GM12878 (cell line): ENCODE measurements at regions not wholly inside any gene's neighbourhood (a gene's known extent, or its start where the extent isn't known, plus 50 kb on each side); places are given as distances from the start of the nearest gene placed in this dataset.

Source experiments
- ATAC-seq: fragments of 200-7000 bp; cut with Tn5 transposase; 3 replicates; pipeline ENCODE4 v1.9.1; 2020; ENCODE audit warnings: mild to moderate bottlenecking, moderate library complexity
- BruUV-seq: library from RNA; stranded (reverse); fragments of 400-500 nt; replicated peaks from 2 replicates; lab custom pipeline; 2021; lab: Mats Ljungman, UMichigan
- CTCF ChIA-PET: fragments of 300-600 bp; sonication (Branson Sonifier 250); formaldehyde crosslinking; extraction: SDS; loops from one replicate; lab custom pipeline; 2021; ENCODE audit warnings: inconsistent platforms; lab: Yijun Ruan, JAX
- POLR2A ChIA-PET: fragments of 350-600 bp; formaldehyde crosslinking; extraction: SDS; loops from one replicate; lab custom pipeline; 2021; ENCODE audit warnings: inconsistent platforms; lab: Charles Lee
- RAD21 ChIA-PET: fragments of 300-600 bp; sonication (Branson Sonifier 250); formaldehyde crosslinking; loops from one replicate; lab custom pipeline; 2023; ENCODE audit warnings: antibody characterized with exemption; ENCODE audit not compliant: unreplicated experiment; lab: Charles Lee
- SMC1A ChIA-PET: fragments of 300-600 bp; sonication (Branson Sonifier 250); formaldehyde crosslinking; loops from one replicate; lab custom pipeline; 2023; ENCODE audit not compliant: unreplicated experiment, uncharacterized antibody; lab: Charles Lee
- DNase-seq: peaks from one replicate; pipeline ENCODE4 v3.0.0-alpha.2; 2011; ENCODE audit warnings: low read depth, low spot score
- FAIRE-seq: peaks from 3 replicates; lab custom pipeline; 2011; peaks lifted over from hg19 to GRCh38; lab: Jason Lieb, UNC
- H2AFZ ChIP-seq: 2 replicates; pipeline ENCODE4 v1.6.0; 2011; ENCODE audit warnings: low read depth, low read length, control low read depth; ENCODE audit not compliant: control insufficient read depth
- H3K27ac ChIP-seq: 2 replicates; pipeline ENCODE4 v1.5.1; 2011; ENCODE audit warnings: control low read depth; ENCODE audit not compliant: control insufficient read depth, insufficient read depth
- H3K27me3 ChIP-seq, 2 experiments: replicated peaks in 1 of 2; 2 replicates each; pipeline versions ENCODE4 v1.6.0 to v1.6.1; 2011; ENCODE audit warnings: low read length in 1 of 2; ENCODE audit not compliant: control insufficient read depth in 2 of 2, insufficient read depth in 2 of 2
- H3K36me3 ChIP-seq, 2 experiments: 2 replicates each; pipeline ENCODE4 v1.5.1; 2011; ENCODE audit warnings: low read length in 1 of 2; ENCODE audit not compliant: control insufficient read depth in 2 of 2, insufficient read depth in 2 of 2
- H3K4me1 ChIP-seq: 2 replicates; pipeline ENCODE4 v1.6.1; 2011; ENCODE audit warnings: mild to moderate bottlenecking, low read length, moderate library complexity, mixed read lengths; ENCODE audit not compliant: control insufficient read depth, insufficient read depth
- H3K4me2 ChIP-seq: 2 replicates; pipeline ENCODE4 v1.6.0; 2011; ENCODE audit warnings: control low read depth; ENCODE audit not compliant: control insufficient read depth, insufficient read depth
- H3K4me3 ChIP-seq: fragments of 200-600 bp; sonication (generic); 2 replicates; pipeline ENCODE4 v1.5.1; 2016
- H3K79me2 ChIP-seq: 2 replicates; pipeline ENCODE4 v1.6.0; 2011; ENCODE audit warnings: low read length; ENCODE audit not compliant: control insufficient read depth, insufficient read depth
- H3K9ac ChIP-seq: 2 replicates; pipeline ENCODE4 v1.8.0; 2011; ENCODE audit warnings: low read length, control low read depth, mixed read lengths; ENCODE audit not compliant: control insufficient read depth, insufficient read depth
- H3K9me3 ChIP-seq: replicated peaks from 3 replicates; pipeline ENCODE4 v1.5.1; 2011; ENCODE audit warnings: mild to moderate bottlenecking, low read length; ENCODE audit not compliant: control insufficient read depth, insufficient read depth
- H4K20me1 ChIP-seq: 2 replicates; pipeline ENCODE4 v1.6.0; 2011; ENCODE audit not compliant: control insufficient read depth, insufficient read depth
- CBX5 ChIP-seq: sonication (generic); IDR thresholded peaks from 2 replicates; pipeline ENCODE4 v1.6.1; 2016; ENCODE audit warnings: low read depth, moderate library complexity, mild to moderate bottlenecking, inconsistent platforms
- CHD2 ChIP-seq: IDR thresholded peaks from 2 replicates; pipeline ENCODE4 v1.6.1; 2011; ENCODE audit warnings: low read depth, low read length, improper control_type of control experiment, borderline replicate concordance
- E2F4 ChIP-seq: IDR thresholded peaks from 2 replicates; pipeline ENCODE4 v1.6.1; 2012; ENCODE audit warnings: low read depth, low read length, improper control_type of control experiment
- HDAC6 ChIP-seq: fragments of 200-600 bp; sonication (generic); IDR thresholded peaks from one replicate; pipeline ENCODE4 v1.8.0; 2017; ENCODE audit warnings: antibody characterized with exemption; ENCODE audit not compliant: unreplicated experiment
- IRF4 ChIP-seq: IDR thresholded peaks from 2 replicates; pipeline ENCODE4 v1.6.1; 2011; ENCODE audit warnings: low read depth, low read length
- KAT2A ChIP-seq: conservative IDR thresholded peaks from 2 replicates; pipeline ENCODE4 v1.6.1; 2011; ENCODE audit warnings: low read depth, low read length; ENCODE audit not compliant: control insufficient read depth
- POLR2AphosphoS5 ChIP-seq: IDR thresholded peaks from 2 replicates; pipeline ENCODE4 v1.6.1; 2011; ENCODE audit warnings: mild to moderate bottlenecking, low read length, inconsistent platforms
- SRF ChIP-seq, 2 experiments: IDR thresholded peaks; 2 replicates each; pipeline ENCODE4 v1.6.1; 2011; ENCODE audit warnings: low read depth in 2 of 2, low read length in 2 of 2, mild to moderate bottlenecking in 1 of 2, moderate library complexity in 1 of 2
- TCF12 ChIP-seq: IDR thresholded peaks from 2 replicates; pipeline ENCODE4 v1.6.1; 2011; ENCODE audit warnings: low read depth, mild to moderate bottlenecking, low read length
- WGBS: methylation state at CpG from one replicate; pipeline ENCODE4 v1.1.6; 2016; ENCODE audit warnings: low lambda C conversion rate; ENCODE audit not compliant: insufficient replicate concordance, insufficient coverage; ENCODE audit errors: missing lambda C conversion rate; 5-methylcytosine and 5-hydroxymethylcytosine counted together
- in situ Hi-C: fragments of 300-500 bp; cut with MboI; formaldehyde crosslinking; loops from 9 replicates; pipeline ENCODE4 v1.14.3; 2018; ENCODE audit warnings: mixed read lengths
- intact Hi-C: fragments of 100-400 bp; cut with micrococcal nuclease; formaldehyde crosslinking; loops from one replicate; pipeline ENCODE4 v1.14.2; 2022; ENCODE audit not compliant: unreplicated experiment
- TF ChIP-seq, protein P1 (sequence below): IDR thresholded peaks from 2 replicates; pipeline ENCODE4 v1.6.1; 2012; ENCODE audit warnings: low read depth, low read length, improper control_type of control experiment

DNA sequence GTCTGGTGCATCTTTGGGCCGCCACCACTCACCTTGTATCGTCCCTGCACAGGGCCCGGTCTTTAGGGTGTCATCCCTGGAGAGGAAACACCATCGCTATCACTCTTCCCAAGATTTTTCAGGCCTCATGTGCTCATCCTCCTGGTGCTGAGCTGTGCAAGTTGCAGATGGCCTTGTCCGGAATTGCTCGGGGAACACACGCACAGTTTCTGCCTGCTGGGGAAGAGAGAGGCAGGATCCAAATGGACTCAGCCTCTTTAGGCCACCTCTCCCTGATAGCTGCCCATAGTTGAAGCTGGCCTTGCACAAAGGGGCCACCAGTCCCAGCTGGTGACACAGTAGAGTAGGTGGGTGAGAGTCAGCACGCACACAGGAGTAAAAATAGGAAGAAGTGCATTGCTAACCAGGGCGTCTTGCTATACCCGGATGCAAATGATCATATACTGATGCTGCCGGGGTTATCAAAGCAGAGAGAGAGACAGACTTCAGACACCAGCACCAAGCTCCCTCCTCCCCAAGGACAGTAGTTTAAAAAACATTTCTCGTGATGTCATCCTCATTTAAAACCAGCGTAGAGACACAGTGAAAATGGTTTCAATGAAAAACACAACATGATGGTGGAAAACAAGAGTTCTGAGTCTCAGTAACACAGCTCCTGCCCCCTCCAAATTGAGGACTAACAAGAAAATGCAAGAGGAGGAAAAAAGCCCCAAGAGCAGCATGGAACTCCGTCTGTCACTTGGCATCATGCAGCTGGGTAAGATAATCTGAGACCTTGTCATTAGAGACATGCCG lies 147.5 kb upstream of the NCK2 start:
- in situ Hi-C loops (no loop called here), intact Hi-C loops (no loop called here)
- no peak for FAIRE-seq

More for the DNA sequence above, 147.5 kb upstream of the NCK2 start:
- Histone ChIP-seq H3K4me1 (no peaks in the 10 kb centered on the region), H4K20me1 (no peaks in the 10 kb centered on the region), H3K27me3 (peaks cover 0 to 1% of the 10 kb centered on the region in 2 experiments; a peak in 1 of 4 replicates), H3K4me2 (no peak overlapping the region), H3K36me3 (no peaks in the 10 kb centered on the region), H3K79me2 (no peaks in the 10 kb centered on the region), H2AFZ (no peak overlapping the region), H3K27ac (no peak overlapping the region), H3K4me3 (no peak overlapping the region), H3K9ac (no peak overlapping the region), H3K9me3 (no peaks in the 10 kb centered on the region)
- no TSS peak for BruUV-seq
- POLR2A ChIA-PET, result no interaction called here
- SMC1A ChIA-PET, result interaction anchor here (0.7 kb wide), 1 partner anchor 186 kb away, joined by 3 read pairs; no protein-coding TSS in a partner anchor
- 28% methylated on average over 15 of the region's 15 CpGs for WGBS
- DNase-seq, result no peak
- RAD21 ChIA-PET, result no interaction called here
- CTCF ChIA-PET, result interaction anchor here (0.6 kb wide), 1 partner anchor 197 kb away, joined by 5 read pairs; no protein-coding TSS in a partner anchor
- no peak for ATAC-seq
- TF ChIP-seq CBX5 (no peak), SRF (IDR thresholded peaks at IDR 0.05; ENCODE audit: low read depth in 2 of 2, low read length in 2 of 2) (no peak), E2F4 (no peak), POLR2AphosphoS5 (no peak), HDAC6 (no peak), TCF12 (no peak), KAT2A (no peak), CHD2 (no peak), IRF4 (no peak)
- TF ChIP-seq, protein P1, sequence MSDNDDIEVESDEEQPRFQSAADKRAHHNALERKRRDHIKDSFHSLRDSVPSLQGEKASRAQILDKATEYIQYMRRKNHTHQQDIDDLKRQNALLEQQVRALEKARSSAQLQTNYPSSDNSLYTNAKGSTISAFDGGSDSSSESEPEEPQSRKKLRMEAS, result no peak
